ENCODE measurements at regions not wholly inside any gene's neighbourhood (a gene's known extent, or its start where the extent isn't known, plus 50 kb on each side); places are given as distances from the start of the nearest gene placed in this dataset.

- DNase-seq (ENCODE audit: low spot score in 2 of 2), result no peak
- intact Hi-C loops (cut with DNase I; ENCODE audit: low total_unique reads), result no loop called here
- WGBS, 2 donors, result 98 to 100% methylated on average over 1 of the region's 1 CpG
- TF ChIP-seq CTCF (IDR thresholded peaks at IDR 0.05) (no peak), POLR2A (IDR thresholded peaks at IDR 0.05) (no peak)
- no peak overlapping the region for H3K4me3 ChIP-seq (ENCODE audit: low read depth, poor library complexity, severe bottlenecking)
Measured at GRCh38 chr13:31922724-31923123, 108.8 kb upstream of the FRY start.

GRCh38 chr13:31923134-31923763, 108.3 kb upstream of the FRY start:
- WGBS, 2 donors, result 91% methylated on average over 3 of the region's 3 CpGs
- DNase-seq (ENCODE audit: low spot score in 2 of 2), result no peak
- H3K4me3 ChIP-seq (ENCODE audit: low read depth, poor library complexity, severe bottlenecking), result no peak overlapping the region
- no peak for TF ChIP-seq CTCF (IDR thresholded peaks at IDR 0.05)
- TF ChIP-seq POLR2A (IDR thresholded peaks at IDR 0.05), result no peak
- intact Hi-C loops (cut with DNase I; ENCODE audit: low total_unique reads), result no loop called here

- 44 to 51% methylated on average over 2 of the region's 2 CpGs for WGBS, 2 donors
- no peak for DNase-seq (ENCODE audit: low spot score in 2 of 2)
- H3K4me3 ChIP-seq (ENCODE audit: low read depth, poor library complexity, severe bottlenecking), result no peak overlapping the region
- intact Hi-C loops (cut with DNase I; ENCODE audit: low total_unique reads), result no loop called here
- TF ChIP-seq POLR2A (IDR thresholded peaks at IDR 0.05), result no peak
Measured at GRCh38 chr13:31925079-31925478, 106.5 kb upstream of the FRY start.

- WGBS, 2 donors, result 75 to 76% methylated on average over 5 of the region's 5 CpGs
- intact Hi-C loops (cut with DNase I; ENCODE audit: low total_unique reads), result no loop called here
- DNase-seq (ENCODE audit: low spot score in 2 of 2), result no peak
- H3K4me3 ChIP-seq (ENCODE audit: low read depth, poor library complexity, severe bottlenecking), result no peak overlapping the region
- TF ChIP-seq POLR2A (IDR thresholded peaks at IDR 0.05) (no peak), CTCF (IDR thresholded peaks at IDR 0.05) (no peak)
Measured at GRCh38 chr13:31927219-31927653, 104.3 kb upstream of the FRY start.

- intact Hi-C loops (cut with DNase I; ENCODE audit: low total_unique reads), result no loop called here
- DNase-seq (ENCODE audit: low spot score in 2 of 2), result no peak
- WGBS, 2 donors, result 78 to 84% methylated on average over 3 of the region's 3 CpGs
- TF ChIP-seq POLR2A (IDR thresholded peaks at IDR 0.05) (no peak), CTCF (IDR thresholded peaks at IDR 0.05) (no peak)
- H3K4me3 ChIP-seq (ENCODE audit: low read depth, poor library complexity, severe bottlenecking), result no peak overlapping the region
Measured at GRCh38 chr13:31929031-31929770, 102.4 kb upstream of the FRY start.

GRCh38 chr13:31930490-31930889, 101.1 kb upstream of the FRY start:
- 72 to 77% methylated on average over 2 of the region's 2 CpGs for WGBS, 2 donors
- TF ChIP-seq CTCF (IDR thresholded peaks at IDR 0.05) (no peak), POLR2A (IDR thresholded peaks at IDR 0.05) (no peak)
- H3K4me3 ChIP-seq (ENCODE audit: low read depth, poor library complexity, severe bottlenecking), result no peak overlapping the region
- DNase-seq (ENCODE audit: low spot score in 2 of 2), result no peak
- intact Hi-C loops (cut with DNase I; ENCODE audit: low total_unique reads), result no loop called here

Data from lower leg skin (tissue), 4 donors.